ENCODE measurements at regions not wholly inside any gene's neighbourhood (a gene's known extent, or its start where the extent isn't known, plus 50 kb on each side); places are given as distances from the start of the nearest gene placed in this dataset.
"Not testable (repeated sequence)": the region's sequence is repeated elsewhere in the genome, so short reads cannot be mapped to it uniquely, and the experiment has no call there.

DNA sequence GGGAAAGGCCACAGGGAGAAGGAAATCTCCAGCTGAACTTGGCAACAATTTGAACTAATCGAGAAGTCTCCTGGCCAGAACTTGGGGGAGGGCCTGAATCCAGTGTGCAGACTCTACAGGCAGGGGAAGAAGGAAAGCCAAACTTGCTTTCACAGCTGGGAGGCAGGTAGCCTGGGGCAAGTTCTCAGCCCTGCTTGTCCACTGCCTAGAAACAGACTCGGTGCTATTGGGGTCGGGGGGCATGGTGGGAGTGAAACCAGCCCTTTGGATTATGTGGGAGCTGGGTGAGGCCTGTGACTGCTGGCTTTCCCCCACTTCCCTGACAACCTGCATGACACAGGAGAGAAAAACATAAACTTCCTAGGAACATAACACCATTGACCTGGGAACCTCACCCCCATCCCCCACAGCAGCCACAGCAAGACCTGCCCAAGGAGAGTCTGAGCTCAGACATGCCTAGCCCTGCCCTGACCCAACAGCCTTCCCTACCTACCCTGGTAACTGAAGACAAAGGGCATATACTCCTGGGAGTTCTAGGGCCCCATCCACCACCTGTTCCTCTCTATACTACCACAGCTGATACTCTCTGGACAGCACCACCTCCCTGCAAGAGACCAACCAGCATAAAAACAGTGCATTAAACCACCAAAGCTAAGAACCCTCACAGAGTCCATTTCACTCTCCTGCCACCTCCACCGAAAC, 103.7 kb upstream of the MNS1 start:
- H3K4me3 ChIP-seq (ENCODE audit: low read depth, low read length), result no peak overlapping the region
- TF ChIP-seq POLR2A (IDR thresholded peaks at IDR 0.05; ENCODE audit: extremely low read depth, insufficient read length) (no peak), MYC (IDR thresholded peaks at IDR 0.05; ENCODE audit: low read depth, low read length) (no peak)
- TF ChIP-seq, protein P1, sequence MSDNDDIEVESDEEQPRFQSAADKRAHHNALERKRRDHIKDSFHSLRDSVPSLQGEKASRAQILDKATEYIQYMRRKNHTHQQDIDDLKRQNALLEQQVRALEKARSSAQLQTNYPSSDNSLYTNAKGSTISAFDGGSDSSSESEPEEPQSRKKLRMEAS (IDR thresholded peaks at IDR 0.05; ENCODE audit: low read depth, low read length), result no peak
- TF ChIP-seq, protein P2, sequence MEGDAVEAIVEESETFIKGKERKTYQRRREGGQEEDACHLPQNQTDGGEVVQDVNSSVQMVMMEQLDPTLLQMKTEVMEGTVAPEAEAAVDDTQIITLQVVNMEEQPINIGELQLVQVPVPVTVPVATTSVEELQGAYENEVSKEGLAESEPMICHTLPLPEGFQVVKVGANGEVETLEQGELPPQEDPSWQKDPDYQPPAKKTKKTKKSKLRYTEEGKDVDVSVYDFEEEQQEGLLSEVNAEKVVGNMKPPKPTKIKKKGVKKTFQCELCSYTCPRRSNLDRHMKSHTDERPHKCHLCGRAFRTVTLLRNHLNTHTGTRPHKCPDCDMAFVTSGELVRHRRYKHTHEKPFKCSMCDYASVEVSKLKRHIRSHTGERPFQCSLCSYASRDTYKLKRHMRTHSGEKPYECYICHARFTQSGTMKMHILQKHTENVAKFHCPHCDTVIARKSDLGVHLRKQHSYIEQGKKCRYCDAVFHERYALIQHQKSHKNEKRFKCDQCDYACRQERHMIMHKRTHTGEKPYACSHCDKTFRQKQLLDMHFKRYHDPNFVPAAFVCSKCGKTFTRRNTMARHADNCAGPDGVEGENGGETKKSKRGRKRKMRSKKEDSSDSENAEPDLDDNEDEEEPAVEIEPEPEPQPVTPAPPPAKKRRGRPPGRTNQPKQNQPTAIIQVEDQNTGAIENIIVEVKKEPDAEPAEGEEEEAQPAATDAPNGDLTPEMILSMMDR (IDR thresholded peaks at IDR 0.05; ENCODE audit: low read depth, low read length), result no peak
- no peak for DNase-seq (ENCODE audit: low read depth)

DNA sequence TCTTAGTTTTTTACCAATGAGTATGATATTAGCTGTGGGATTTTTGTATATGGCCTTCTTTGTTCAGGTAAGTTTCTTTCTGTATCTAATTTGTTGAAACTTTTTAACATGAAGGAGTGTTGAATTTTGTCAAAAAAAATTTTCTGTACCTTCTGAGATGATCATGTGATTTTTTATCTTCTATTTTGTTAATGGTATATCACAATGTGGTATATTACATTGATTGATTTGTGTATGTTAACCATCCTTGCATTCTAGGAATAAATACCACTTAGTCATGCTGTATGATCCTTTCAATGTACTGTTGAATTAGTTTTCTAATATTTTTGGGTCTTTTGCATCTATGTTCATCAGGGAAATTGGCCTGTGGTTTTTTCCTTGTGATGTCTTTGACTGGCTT, 92.5 kb upstream of the MNS1 start:
- no peak overlapping the region for H3K4me3 ChIP-seq (ENCODE audit: low read depth, low read length)
- no peak for DNase-seq (ENCODE audit: low read depth)
- TF ChIP-seq MYC (IDR thresholded peaks at IDR 0.05; ENCODE audit: low read depth, low read length) (no peak), POLR2A (IDR thresholded peaks at IDR 0.05; ENCODE audit: extremely low read depth, insufficient read length) (no peak)
- TF ChIP-seq, protein P2 (IDR thresholded peaks at IDR 0.05; ENCODE audit: low read depth, low read length), result no peak
- TF ChIP-seq, protein P1 (IDR thresholded peaks at IDR 0.05; ENCODE audit: low read depth, low read length), result no peak

DNA sequence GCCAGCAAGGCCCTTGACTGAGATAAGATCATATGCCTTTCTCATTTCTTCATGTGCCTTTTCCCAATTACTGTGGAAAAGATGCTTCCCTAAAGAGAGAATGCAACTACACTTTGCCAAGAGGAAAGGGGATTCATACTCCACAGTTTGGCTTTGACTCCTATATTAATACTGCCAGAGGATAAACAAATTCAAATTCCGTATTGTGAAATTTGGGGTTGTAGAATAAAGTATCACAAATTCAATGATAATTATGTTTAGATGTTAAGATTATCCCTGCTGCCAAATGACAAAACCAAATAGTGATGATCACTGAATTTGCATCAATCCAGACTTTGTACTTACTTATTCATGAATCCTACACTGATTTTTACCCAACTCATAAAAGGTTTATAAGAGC, 88.5 kb upstream of the MNS1 start:
- DNase-seq (ENCODE audit: low read depth), result no peak
- no peak overlapping the region for H3K4me3 ChIP-seq (ENCODE audit: low read depth, low read length)
- no peak for TF ChIP-seq MYC (IDR thresholded peaks at IDR 0.05; ENCODE audit: low read depth, low read length)
- TF ChIP-seq, protein P2 (IDR thresholded peaks at IDR 0.05; ENCODE audit: low read depth, low read length), result no peak
- no peak for TF ChIP-seq POLR2A (IDR thresholded peaks at IDR 0.05; ENCODE audit: extremely low read depth, insufficient read length)
- TF ChIP-seq, protein P1 (IDR thresholded peaks at IDR 0.05; ENCODE audit: low read depth, low read length), result no peak

DNA sequence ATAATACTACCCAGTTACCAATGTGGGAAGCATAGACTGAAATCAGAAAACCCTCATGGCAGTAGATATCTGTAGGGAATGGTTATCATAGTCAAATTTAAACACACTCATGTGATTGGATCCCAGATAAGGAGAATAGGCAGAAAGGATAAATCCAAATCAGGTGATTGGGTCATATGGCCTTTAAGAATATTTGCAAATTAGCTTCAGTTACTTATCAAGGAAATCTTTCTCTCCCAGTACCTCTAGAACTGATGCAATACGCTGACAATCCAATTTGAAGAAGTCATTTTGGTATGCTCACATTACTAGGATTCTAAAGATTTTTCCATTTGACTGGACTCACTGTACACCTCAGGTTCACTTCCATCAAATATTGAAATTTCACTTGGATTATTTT, 87.7 kb upstream of the MNS1 start:
- TF ChIP-seq, protein P2 (IDR thresholded peaks at IDR 0.05; ENCODE audit: low read depth, low read length), result no peak
- TF ChIP-seq POLR2A (IDR thresholded peaks at IDR 0.05; ENCODE audit: extremely low read depth, insufficient read length) (no peak), MYC (IDR thresholded peaks at IDR 0.05; ENCODE audit: low read depth, low read length) (no peak)
- TF ChIP-seq, protein P1 (IDR thresholded peaks at IDR 0.05; ENCODE audit: low read depth, low read length), result no peak
- no peak overlapping the region for H3K4me3 ChIP-seq (ENCODE audit: low read depth, low read length)
- DNase-seq (ENCODE audit: low read depth), result no peak

DNA sequence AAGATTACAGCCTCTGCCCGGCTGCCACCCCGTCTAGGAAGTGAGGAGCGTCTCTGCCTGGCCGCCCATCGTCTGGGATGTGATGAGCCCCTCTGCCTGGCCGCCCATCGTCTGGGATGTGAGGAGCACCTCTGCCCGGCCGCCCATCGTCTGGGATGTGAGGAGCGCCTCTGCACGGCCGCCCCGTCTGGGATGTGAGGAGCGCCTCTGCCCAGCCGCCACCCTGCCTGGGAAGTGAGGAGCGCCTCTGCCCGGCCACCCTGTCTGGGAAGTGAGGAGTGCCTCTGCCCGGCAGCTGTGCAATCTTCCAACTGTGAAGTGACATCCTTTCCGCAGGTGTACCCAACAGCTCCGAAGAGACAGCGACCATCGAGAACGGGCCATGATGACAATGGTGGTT, 75.6 kb upstream of the MNS1 start:
- not testable (repeated sequence) for H3K4me3 ChIP-seq (ENCODE audit: low read depth, low read length); DNase-seq (ENCODE audit: low read depth)

DNA sequence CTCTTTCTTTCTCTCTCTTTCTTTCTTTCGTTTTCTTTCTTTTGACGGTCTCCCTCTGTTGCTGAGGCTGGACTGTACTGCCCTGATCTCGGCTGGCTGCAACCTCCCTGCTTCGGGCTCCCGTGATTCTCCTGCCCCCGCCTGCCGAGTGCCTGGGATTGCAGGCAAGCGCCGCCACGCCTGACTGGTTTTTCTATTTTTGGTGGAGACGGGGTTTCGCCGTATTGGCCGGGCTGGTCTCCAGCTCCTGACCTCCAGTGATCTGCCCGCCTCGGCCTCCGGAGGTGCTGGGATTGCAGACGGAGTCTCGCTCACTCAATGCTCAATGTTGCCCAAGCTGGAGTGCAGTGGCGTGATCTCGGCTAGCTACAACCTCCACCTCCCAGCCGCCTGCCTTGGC, 75.2 kb upstream of the MNS1 start:
- DNase-seq (ENCODE audit: low read depth); H3K4me3 ChIP-seq (ENCODE audit: low read depth, low read length): not testable (repeated sequence)

DNA sequence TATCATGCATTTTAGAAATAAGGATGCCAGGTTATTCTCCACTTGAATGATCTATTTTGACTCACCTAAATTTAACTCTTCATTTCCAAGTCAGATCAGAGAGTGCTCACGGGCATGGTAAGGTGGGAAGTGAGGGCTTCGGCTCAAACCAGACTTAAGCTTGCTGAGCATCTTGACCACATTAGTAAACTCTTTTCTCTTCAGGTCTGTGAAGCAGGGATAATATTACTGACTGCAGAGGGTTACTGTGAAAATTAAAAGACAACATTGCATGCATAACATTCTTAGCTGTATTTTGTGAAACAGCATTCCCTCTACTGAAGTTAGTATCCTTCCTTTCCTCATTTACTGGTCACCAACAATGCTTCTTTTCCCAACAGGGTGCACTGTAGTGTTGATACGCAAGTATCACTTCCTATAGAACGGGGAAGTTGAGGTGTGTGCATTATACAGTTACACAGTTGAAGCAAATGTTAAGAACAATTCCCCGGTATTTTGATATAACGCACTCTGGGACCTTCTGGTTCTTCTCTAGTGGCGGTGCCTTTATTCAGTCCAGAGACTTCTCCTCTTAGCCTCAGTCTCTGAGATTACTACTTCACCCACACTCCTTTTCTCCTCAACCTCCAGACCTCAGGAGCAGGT, 74.1 kb upstream of the MNS1 start:
- TF ChIP-seq, protein P1 (IDR thresholded peaks at IDR 0.05; ENCODE audit: low read depth, low read length), result no peak
- no peak for TF ChIP-seq POLR2A (IDR thresholded peaks at IDR 0.05; ENCODE audit: extremely low read depth, insufficient read length)
- TF ChIP-seq, protein P2 (IDR thresholded peaks at IDR 0.05; ENCODE audit: low read depth, low read length), result no peak
- no peak for TF ChIP-seq MYC (IDR thresholded peaks at IDR 0.05; ENCODE audit: low read depth, low read length)
- no peak for DNase-seq (ENCODE audit: low read depth)
- H3K4me3 ChIP-seq (ENCODE audit: low read depth, low read length), result no peak overlapping the region
